Activated CD4-positive, alpha-beta T cell treated with anti-CD3 and anti-CD28 coated beads, Interleukin-2, amount 10 ng/mL, durations not matched to agents 24 days and 14 days (primary cell): ENCODE measurements at regions not wholly inside any gene's neighbourhood (a gene's known extent, or its start where the extent isn't known, plus 50 kb on each side); places are given as distances from the start of the nearest gene placed in this dataset.
"Not testable (repeated sequence)": the region's sequence is repeated elsewhere in the genome, so short reads cannot be mapped to it uniquely, and the experiment has no call there.

ENCODE experiments used
- DNase-seq: peaks from one replicate; pipeline ENCODE4 v3.0.0; 2022
- H3K27ac Mint-ChIP-seq: one replicate; pipeline ENCODE4 v1.8.0; 2022; ENCODE audit warnings: mild to moderate bottlenecking, mixed read lengths
- H3K27me3 Mint-ChIP-seq: one replicate; pipeline ENCODE4 v1.8.0; 2022; ENCODE audit warnings: mixed read lengths
- H3K36me3 Mint-ChIP-seq: one replicate; pipeline ENCODE4 v1.8.0; 2022; ENCODE audit warnings: low read depth, mild to moderate bottlenecking, mixed read lengths
- H3K4me1 Mint-ChIP-seq: one replicate; pipeline ENCODE4 v1.8.0; 2021; ENCODE audit warnings: mixed read lengths
- H3K4me3 Mint-ChIP-seq: one replicate; pipeline ENCODE4 v1.8.0; 2022; ENCODE audit warnings: mild to moderate bottlenecking, moderate library complexity, mixed read lengths
- H3K9me3 Mint-ChIP-seq: one replicate; pipeline ENCODE4 v1.8.0; 2021; ENCODE audit warnings: mixed read lengths
- intact Hi-C: fragments of 100-400 bp; cut with micrococcal nuclease; formaldehyde crosslinking; loops from one replicate; pipeline ENCODE4 v1.15.1; 2023

GRCh38 chr6:91961236-91961635 is 1374.4 kb upstream of the MAP3K7 start:
- H3K36me3 Mint-ChIP-seq, result no peaks in the 10 kb centered on the region
- peaks cover 11% of the 10 kb centered on the region for H3K9me3 Mint-ChIP-seq
- intact Hi-C loops, result no loop called here
- H3K27ac Mint-ChIP-seq, result no peak overlapping the region
- H3K4me1 Mint-ChIP-seq, result no peaks in the 10 kb centered on the region
- H3K4me3 Mint-ChIP-seq, result no peak overlapping the region
- no peaks in the 10 kb centered on the region for H3K27me3 Mint-ChIP-seq
- no peak for DNase-seq

- no peaks in the 10 kb centered on the region for H3K9me3 Mint-ChIP-seq
- no peaks in the 10 kb centered on the region for H3K36me3 Mint-ChIP-seq
- no peak overlapping the region for H3K4me3 Mint-ChIP-seq
- no peaks in the 10 kb centered on the region for H3K27me3 Mint-ChIP-seq
- intact Hi-C loops, result no loop called here
- no peak for DNase-seq
- no peak overlapping the region for H3K27ac Mint-ChIP-seq
- no peaks in the 10 kb centered on the region for H3K4me1 Mint-ChIP-seq
Measured at GRCh38 chr6:91941838-91942237, 1355.0 kb upstream of the MAP3K7 start.

- H3K36me3 Mint-ChIP-seq, result no peaks in the 10 kb centered on the region
Measured at GRCh38 chr6:91940801-91941200, 1353.9 kb upstream of the MAP3K7 start.

GRCh38 chr6:91926827-91927226 is 1340.0 kb upstream of the MAP3K7 start:
- H3K4me1 Mint-ChIP-seq, result no peaks in the 10 kb centered on the region
- no peaks in the 10 kb centered on the region for H3K27me3 Mint-ChIP-seq
- H3K9me3 Mint-ChIP-seq, result peaks cover 8% of the 10 kb centered on the region
- H3K27ac Mint-ChIP-seq, result no peak overlapping the region
- intact Hi-C loops, result no loop called here
- H3K4me3 Mint-ChIP-seq, result no peak overlapping the region
- DNase-seq, result no peak
- no peaks in the 10 kb centered on the region for H3K36me3 Mint-ChIP-seq

More at GRCh38 chr6:91940801-91941200, 1353.9 kb upstream of the MAP3K7 start:
- DNase-seq, result no peak
- Mint-ChIP-seq H3K4me1 (no peaks in the 10 kb centered on the region), H3K4me3 (no peak overlapping the region), H3K27ac (no peak overlapping the region), H3K9me3 (no peaks in the 10 kb centered on the region), H3K27me3 (no peaks in the 10 kb centered on the region)
- intact Hi-C loops, result no loop called here

- no peak for DNase-seq
- H3K4me3 Mint-ChIP-seq, result no peak overlapping the region
- no peak overlapping the region for H3K27ac Mint-ChIP-seq
- no peaks in the 10 kb centered on the region for H3K4me1 Mint-ChIP-seq
- intact Hi-C loops, result no loop called here
- H3K27me3 Mint-ChIP-seq, result no peaks in the 10 kb centered on the region
- no peaks in the 10 kb centered on the region for H3K36me3 Mint-ChIP-seq
- H3K9me3 Mint-ChIP-seq, result peaks cover 8% of the 10 kb centered on the region
Measured at GRCh38 chr6:91926361-91926760, 1339.5 kb upstream of the MAP3K7 start.

GRCh38 chr6:91911945-91912344 is 1325.1 kb upstream of the MAP3K7 start:
- no peak for DNase-seq
- Mint-ChIP-seq H3K4me3 (no peak overlapping the region), H3K36me3 (no peaks in the 10 kb centered on the region), H3K27ac (no peak overlapping the region), H3K27me3 (no peaks in the 10 kb centered on the region), H3K9me3 (peaks cover 4% of the 10 kb centered on the region), H3K4me1 (no peaks in the 10 kb centered on the region)
- intact Hi-C loops, result no loop called here

GRCh38 chr6:91904586-91905164 is 1317.8 kb upstream of the MAP3K7 start:
- no peaks in the 10 kb centered on the region for H3K36me3 Mint-ChIP-seq
- H3K4me3 Mint-ChIP-seq, result no peak overlapping the region
- DNase-seq, result no peak
- intact Hi-C loops, result no loop called here
- no peaks in the 10 kb centered on the region for H3K27me3 Mint-ChIP-seq
- no peaks in the 10 kb centered on the region for H3K4me1 Mint-ChIP-seq
- no peak overlapping the region for H3K27ac Mint-ChIP-seq
- H3K9me3 Mint-ChIP-seq, result peaks cover 7% of the 10 kb centered on the region

GRCh38 chr6:91895599-91896285 is 1308.9 kb upstream of the MAP3K7 start:
- no peak for DNase-seq
- peaks cover 3% of the 10 kb centered on the region for H3K9me3 Mint-ChIP-seq

GRCh38 chr6:91886183-91886795 is 1299.4 kb upstream of the MAP3K7 start:
- Mint-ChIP-seq H3K4me1 (no peaks in the 10 kb centered on the region), H3K27ac (no peak overlapping the region), H3K27me3 (no peaks in the 10 kb centered on the region), H3K9me3 (peaks cover 14% of the 10 kb centered on the region), H3K4me3 (no peak overlapping the region), H3K36me3 (no peaks in the 10 kb centered on the region)
- DNase-seq, result no peak
- intact Hi-C loops, result no loop called here

More at GRCh38 chr6:91895599-91896285, 1308.9 kb upstream of the MAP3K7 start:
- Mint-ChIP-seq H3K4me1 (no peaks in the 10 kb centered on the region), H3K27me3 (no peaks in the 10 kb centered on the region), H3K27ac (no peak overlapping the region), H3K36me3 (no peaks in the 10 kb centered on the region), H3K4me3 (no peak overlapping the region)
- intact Hi-C loops, result no loop called here

- H3K36me3 Mint-ChIP-seq, H3K4me3 Mint-ChIP-seq, intact Hi-C loops, H3K27ac Mint-ChIP-seq, DNase-seq, H3K27me3 Mint-ChIP-seq, H3K4me1 Mint-ChIP-seq: not testable (repeated sequence)
- peaks cover 14% of the 10 kb centered on the region for H3K9me3 Mint-ChIP-seq
Measured at GRCh38 chr6:91881791-91882190, 1294.9 kb upstream of the MAP3K7 start.

GRCh38 chr6:91879386-91879995 is 1292.6 kb upstream of the MAP3K7 start:
- no peak for DNase-seq
- no peak overlapping the region for H3K27ac Mint-ChIP-seq
- intact Hi-C loops, result no loop called here
- no peaks in the 10 kb centered on the region for H3K27me3 Mint-ChIP-seq
- no peaks in the 10 kb centered on the region for H3K4me1 Mint-ChIP-seq
- H3K36me3 Mint-ChIP-seq, result no peaks in the 10 kb centered on the region
- peaks cover 5% of the 10 kb centered on the region for H3K9me3 Mint-ChIP-seq
- no peak overlapping the region for H3K4me3 Mint-ChIP-seq

GRCh38 chr6:91877994-91878393 is 1291.1 kb upstream of the MAP3K7 start:
- no peaks in the 10 kb centered on the region for H3K36me3 Mint-ChIP-seq
- no peak for DNase-seq

GRCh38 chr6:91874971-91875370 is 1288.1 kb upstream of the MAP3K7 start:
- Mint-ChIP-seq H3K4me1 (no peaks in the 10 kb centered on the region), H3K36me3 (no peaks in the 10 kb centered on the region), H3K9me3 (no peaks in the 10 kb centered on the region), H3K4me3 (no peak overlapping the region), H3K27ac (no peak overlapping the region), H3K27me3 (no peaks in the 10 kb centered on the region)
- intact Hi-C loops, result no loop called here
- no peak for DNase-seq

More at GRCh38 chr6:91877994-91878393, 1291.1 kb upstream of the MAP3K7 start:
- Mint-ChIP-seq H3K4me1 (no peaks in the 10 kb centered on the region), H3K9me3 (no peaks in the 10 kb centered on the region), H3K4me3 (no peak overlapping the region), H3K27ac (no peak overlapping the region), H3K27me3 (no peaks in the 10 kb centered on the region)
- intact Hi-C loops, result no loop called here

- Mint-ChIP-seq H3K27me3 (no peaks in the 10 kb centered on the region), H3K9me3 (no peaks in the 10 kb centered on the region), H3K4me3 (no peak overlapping the region), H3K27ac (no peak overlapping the region), H3K36me3 (no peaks in the 10 kb centered on the region), H3K4me1 (no peaks in the 10 kb centered on the region)
- no peak for DNase-seq
- intact Hi-C loops, result no loop called here
Measured at GRCh38 chr6:91868539-91869202, 1281.8 kb upstream of the MAP3K7 start.
